SK-N-SH treated with all-trans-retinoic acid at 6 μM for 48 hours (cell line): ENCODE measurements at regions not wholly inside any gene's neighbourhood (a gene's known extent, or its start where the extent isn't known, plus 50 kb on each side); places are given as distances from the start of the nearest gene placed in this dataset.

ENCODE experiments used
- ARNTL ChIP-seq: fragments of 450-650 bp; formaldehyde crosslinking; IDR thresholded peaks from 2 replicates; pipeline ENCODE4 v1.5.0; 2020; ENCODE audit warnings: low read depth, mild to moderate bottlenecking, moderate library complexity, borderline replicate concordance
- BACH2 ChIP-seq: fragments of 250-450 bp; sonication (Bioruptor Pico); IDR thresholded peaks from 2 replicates; pipeline ENCODE4 v1.9.0; 2021; ENCODE audit warnings: mild to moderate bottlenecking, borderline replicate concordance
- CSDC2 ChIP-seq: fragments of 250-450 bp; sonication (Bioruptor Pico); IDR thresholded peaks from 2 replicates; pipeline ENCODE4 v1.5.0; 2020; ENCODE audit warnings: mild to moderate bottlenecking, moderate library complexity
- ISL1 ChIP-seq: fragments of 250-450 bp; sonication (Bioruptor Pico); IDR thresholded peaks from 2 replicates; pipeline ENCODE4 v2.1.2; 2022; ENCODE audit warnings: mild to moderate bottlenecking, moderate library complexity
- PATZ1 ChIP-seq: fragments of 250-450 bp; sonication (Bioruptor Pico); IDR thresholded peaks from 2 replicates; pipeline ENCODE4 v1.8.0; 2020; ENCODE audit warnings: mild to moderate bottlenecking, moderate library complexity, borderline replicate concordance
- POU6F1 ChIP-seq: fragments of 250-450 bp; sonication (Bioruptor Pico); IDR thresholded peaks from 2 replicates; pipeline ENCODE4 v1.8.0; 2021; ENCODE audit warnings: low read depth, mild to moderate bottlenecking, moderate library complexity, borderline replicate concordance
- TSHZ2 ChIP-seq: fragments of 250-450 bp; sonication (Bioruptor Pico); IDR thresholded peaks from 2 replicates; pipeline ENCODE4 v1.5.0; 2020; ENCODE audit warnings: mild to moderate bottlenecking, moderate library complexity

GRCh38 chr2:38494394-38494793 lies 108.3 kb downstream of the HNRNPLL start:
- TF ChIP-seq ISL1 (CRISPR knock-in tag) (no peak), CSDC2 (CRISPR knock-in tag) (no peak), ARNTL (CRISPR knock-in tag) (no peak), PATZ1 (CRISPR knock-in tag) (no peak), POU6F1 (CRISPR knock-in tag) (no peak), BACH2 (CRISPR knock-in tag) (no peak), TSHZ2 (CRISPR knock-in tag) (no peak)
